ENCODE measurements at regions not wholly inside any gene's neighbourhood (a gene's known extent, or its start where the extent isn't known, plus 50 kb on each side); places are given as distances from the start of the nearest gene placed in this dataset.

GRCh38 chr6:128827675-128828464, 55.1 kb upstream of the LAMA2 start:
- no peak overlapping the region for H3K27ac ChIP-seq (ENCODE audit: low read depth in 1 of 2, low read length in 1 of 2)
- no peaks in the 10 kb centered on the region for H3K27me3 ChIP-seq (ENCODE audit: control insufficient read depth in 2 of 2, insufficient read depth in 1 of 2, low read length in 1 of 2)
- WGBS = 87% methylated on average over 5 of the region's 5 CpGs
- no peak overlapping the region for H3K4me3 ChIP-seq (ENCODE audit: low read length in 2 of 2)
- DNase-seq (ENCODE audit: low read depth in 6 of 9, low spot score in 9 of 9) = no peak
- H3K9me3 ChIP-seq (ENCODE audit: control insufficient read depth in 2 of 2, insufficient read depth in 1 of 2, low read length in 1 of 2) = peaks cover 1 to 6% of the 10 kb centered on the region in 2 donors
- H3K36me3 ChIP-seq (ENCODE audit: control insufficient read depth in 2 of 2, insufficient read depth in 2 of 2, low read length in 1 of 2) = no peaks in the 10 kb centered on the region
- no peaks in the 10 kb centered on the region for H3K4me1 ChIP-seq (ENCODE audit: control insufficient read depth in 2 of 2, insufficient read depth in 2 of 2, low read length in 2 of 2)

- Histone ChIP-seq H3K27me3 (ENCODE audit: control insufficient read depth in 2 of 2, insufficient read depth in 1 of 2, low read length in 1 of 2) (no peaks in the 10 kb centered on the region), H3K9me3 (ENCODE audit: control insufficient read depth in 2 of 2, insufficient read depth in 1 of 2, low read length in 1 of 2) (peaks cover 1 to 6% of the 10 kb centered on the region in 2 donors), H3K27ac (ENCODE audit: low read depth in 1 of 2, low read length in 1 of 2) (no peak overlapping the region), H3K36me3 (ENCODE audit: control insufficient read depth in 2 of 2, insufficient read depth in 2 of 2, low read length in 1 of 2) (no peaks in the 10 kb centered on the region), H3K4me3 (ENCODE audit: low read length in 2 of 2) (no peak overlapping the region), H3K4me1 (ENCODE audit: control insufficient read depth in 2 of 2, insufficient read depth in 2 of 2, low read length in 2 of 2) (no peaks in the 10 kb centered on the region)
- no peak for DNase-seq (ENCODE audit: low read depth in 6 of 9, low spot score in 9 of 9)
- 86% methylated on average over 3 of the region's 3 CpGs for WGBS
These were observed 56.3 kb upstream of the LAMA2 start for GRCh38 chr6:128826606-128827005.

GRCh38 chr6:128822271-128822670, 60.7 kb upstream of the LAMA2 start:
- no peaks in the 10 kb centered on the region for H3K36me3 ChIP-seq (ENCODE audit: control insufficient read depth in 2 of 2, insufficient read depth in 2 of 2, low read length in 1 of 2)
- no peaks in the 10 kb centered on the region for H3K27me3 ChIP-seq (ENCODE audit: control insufficient read depth in 2 of 2, insufficient read depth in 1 of 2, low read length in 1 of 2)
- H3K4me1 ChIP-seq (ENCODE audit: control insufficient read depth in 2 of 2, insufficient read depth in 2 of 2, low read length in 2 of 2) = no peaks in the 10 kb centered on the region
- no peak overlapping the region for H3K4me3 ChIP-seq (ENCODE audit: low read length in 2 of 2)
- no peak overlapping the region for H3K27ac ChIP-seq (ENCODE audit: low read depth in 1 of 2, low read length in 1 of 2)
- 96% methylated on average over 3 of the region's 3 CpGs for WGBS
- H3K9me3 ChIP-seq (ENCODE audit: control insufficient read depth in 2 of 2, insufficient read depth in 1 of 2, low read length in 1 of 2) = no peaks in the 10 kb centered on the region
- DNase-seq (ENCODE audit: low read depth in 6 of 9, low spot score in 9 of 9) = no peak

- H3K36me3 ChIP-seq (ENCODE audit: control insufficient read depth in 2 of 2, insufficient read depth in 2 of 2, low read length in 1 of 2) = no peaks in the 10 kb centered on the region
- H3K4me3 ChIP-seq (ENCODE audit: low read length in 2 of 2) = no peak overlapping the region
- 91% methylated on average over 2 of the region's 2 CpGs for WGBS
- H3K27me3 ChIP-seq (ENCODE audit: control insufficient read depth in 2 of 2, insufficient read depth in 1 of 2, low read length in 1 of 2) = no peaks in the 10 kb centered on the region
- no peak for DNase-seq (ENCODE audit: low read depth in 6 of 9, low spot score in 9 of 9)
- H3K27ac ChIP-seq (ENCODE audit: low read depth in 1 of 2, low read length in 1 of 2) = no peak overlapping the region
- H3K4me1 ChIP-seq (ENCODE audit: control insufficient read depth in 2 of 2, insufficient read depth in 2 of 2, low read length in 2 of 2) = no peaks in the 10 kb centered on the region
- no peaks in the 10 kb centered on the region for H3K9me3 ChIP-seq (ENCODE audit: control insufficient read depth in 2 of 2, insufficient read depth in 1 of 2, low read length in 1 of 2)
These were observed 61.8 kb upstream of the LAMA2 start for GRCh38 chr6:128821116-128821515.

- H3K4me1 ChIP-seq (ENCODE audit: control insufficient read depth in 2 of 2, insufficient read depth in 2 of 2, low read length in 2 of 2) = no peaks in the 10 kb centered on the region
- H3K36me3 ChIP-seq (ENCODE audit: control insufficient read depth in 2 of 2, insufficient read depth in 2 of 2, low read length in 1 of 2) = no peaks in the 10 kb centered on the region
- DNase-seq (ENCODE audit: low read depth in 6 of 9, low spot score in 9 of 9) = no peak
These were observed 74.1 kb upstream of the LAMA2 start for GRCh38 chr6:128808856-128809255.

GRCh38 chr6:128807577-128807976, 75.4 kb upstream of the LAMA2 start:
- H3K36me3 ChIP-seq (ENCODE audit: control insufficient read depth in 2 of 2, insufficient read depth in 2 of 2, low read length in 1 of 2) = no peaks in the 10 kb centered on the region
- H3K4me3 ChIP-seq (ENCODE audit: low read length in 2 of 2) = no peak overlapping the region
- H3K9me3 ChIP-seq (ENCODE audit: control insufficient read depth in 2 of 2, insufficient read depth in 1 of 2, low read length in 1 of 2) = no peaks in the 10 kb centered on the region
- no peaks in the 10 kb centered on the region for H3K4me1 ChIP-seq (ENCODE audit: control insufficient read depth in 2 of 2, insufficient read depth in 2 of 2, low read length in 2 of 2)
- DNase-seq (ENCODE audit: low read depth in 6 of 9, low spot score in 9 of 9) = peak in 1 of 9 donors; percentile 2
- no peak overlapping the region for H3K27ac ChIP-seq (ENCODE audit: low read depth in 1 of 2, low read length in 1 of 2)
- no peaks in the 10 kb centered on the region for H3K27me3 ChIP-seq (ENCODE audit: control insufficient read depth in 2 of 2, insufficient read depth in 1 of 2, low read length in 1 of 2)
- 5% methylated on average over 2 of the region's 2 CpGs for WGBS

More at GRCh38 chr6:128808856-128809255, 74.1 kb upstream of the LAMA2 start:
- H3K27ac ChIP-seq (ENCODE audit: low read depth in 1 of 2, low read length in 1 of 2) = no peak overlapping the region
- no peaks in the 10 kb centered on the region for H3K27me3 ChIP-seq (ENCODE audit: control insufficient read depth in 2 of 2, insufficient read depth in 1 of 2, low read length in 1 of 2)
- no peaks in the 10 kb centered on the region for H3K9me3 ChIP-seq (ENCODE audit: control insufficient read depth in 2 of 2, insufficient read depth in 1 of 2, low read length in 1 of 2)
- no peak overlapping the region for H3K4me3 ChIP-seq (ENCODE audit: low read length in 2 of 2)

GRCh38 chr6:128806261-128806660, 76.7 kb upstream of the LAMA2 start:
- no peaks in the 10 kb centered on the region for H3K9me3 ChIP-seq (ENCODE audit: control insufficient read depth in 2 of 2, insufficient read depth in 1 of 2, low read length in 1 of 2)
- H3K4me1 ChIP-seq (ENCODE audit: control insufficient read depth in 2 of 2, insufficient read depth in 2 of 2, low read length in 2 of 2) = no peaks in the 10 kb centered on the region
- no peaks in the 10 kb centered on the region for H3K27me3 ChIP-seq (ENCODE audit: control insufficient read depth in 2 of 2, insufficient read depth in 1 of 2, low read length in 1 of 2)
- no peaks in the 10 kb centered on the region for H3K36me3 ChIP-seq (ENCODE audit: control insufficient read depth in 2 of 2, insufficient read depth in 2 of 2, low read length in 1 of 2)
- no peak overlapping the region for H3K27ac ChIP-seq (ENCODE audit: low read depth in 1 of 2, low read length in 1 of 2)
- 80% methylated on average over 3 of the region's 3 CpGs for WGBS
- H3K4me3 ChIP-seq (ENCODE audit: low read length in 2 of 2) = no peak overlapping the region
- DNase-seq (ENCODE audit: low read depth in 6 of 9, low spot score in 9 of 9) = no peak

GRCh38 chr6:128803911-128804310, 79.0 kb upstream of the LAMA2 start:
- no peaks in the 10 kb centered on the region for H3K4me1 ChIP-seq (ENCODE audit: control insufficient read depth in 2 of 2, insufficient read depth in 2 of 2, low read length in 2 of 2)
- H3K4me3 ChIP-seq (ENCODE audit: low read length in 2 of 2) = no peak overlapping the region
- DNase-seq (ENCODE audit: low read depth in 6 of 9, low spot score in 9 of 9) = no peak
- no peaks in the 10 kb centered on the region for H3K27me3 ChIP-seq (ENCODE audit: control insufficient read depth in 2 of 2, insufficient read depth in 1 of 2, low read length in 1 of 2)
- no peaks in the 10 kb centered on the region for H3K36me3 ChIP-seq (ENCODE audit: control insufficient read depth in 2 of 2, insufficient read depth in 2 of 2, low read length in 1 of 2)
- H3K9me3 ChIP-seq (ENCODE audit: control insufficient read depth in 2 of 2, insufficient read depth in 1 of 2, low read length in 1 of 2) = no peaks in the 10 kb centered on the region
- 91% methylated on average over 3 of the region's 3 CpGs for WGBS
- no peak overlapping the region for H3K27ac ChIP-seq (ENCODE audit: low read depth in 1 of 2, low read length in 1 of 2)

GRCh38 chr6:128801621-128802020, 81.3 kb upstream of the LAMA2 start:
- Histone ChIP-seq H3K4me1 (ENCODE audit: control insufficient read depth in 2 of 2, insufficient read depth in 2 of 2, low read length in 2 of 2) (no peaks in the 10 kb centered on the region), H3K27me3 (ENCODE audit: control insufficient read depth in 2 of 2, insufficient read depth in 1 of 2, low read length in 1 of 2) (no peaks in the 10 kb centered on the region), H3K36me3 (ENCODE audit: control insufficient read depth in 2 of 2, insufficient read depth in 2 of 2, low read length in 1 of 2) (no peaks in the 10 kb centered on the region), H3K27ac (ENCODE audit: low read depth in 1 of 2, low read length in 1 of 2) (no peak overlapping the region), H3K9me3 (ENCODE audit: control insufficient read depth in 2 of 2, insufficient read depth in 1 of 2, low read length in 1 of 2) (no peaks in the 10 kb centered on the region), H3K4me3 (ENCODE audit: low read length in 2 of 2) (no peak overlapping the region)
- no peak for DNase-seq (ENCODE audit: low read depth in 6 of 9, low spot score in 9 of 9)
